H54 (cell line): ENCODE measurements at regions not wholly inside any gene's neighbourhood (a gene's known extent, or its start where the extent isn't known, plus 50 kb on each side); places are given as distances from the start of the nearest gene placed in this dataset.

Experiments
- DNase-seq: peaks from one replicate; pipeline ENCODE4 v3.0.0; 2011; ENCODE audit warnings: low spot score, mixed read lengths; ENCODE audit not compliant: insufficient read length
- FAIRE-seq: peaks from 3 replicates; lab custom pipeline; 2011; peaks lifted over from hg19 to GRCh38; lab: Jason Lieb, UNC
- POLR2A ChIP-seq: IDR thresholded peaks from 2 replicates; pipeline ENCODE4 v1.6.1; 2011; ENCODE audit warnings: low read depth, mild to moderate bottlenecking, low read length

DNA sequence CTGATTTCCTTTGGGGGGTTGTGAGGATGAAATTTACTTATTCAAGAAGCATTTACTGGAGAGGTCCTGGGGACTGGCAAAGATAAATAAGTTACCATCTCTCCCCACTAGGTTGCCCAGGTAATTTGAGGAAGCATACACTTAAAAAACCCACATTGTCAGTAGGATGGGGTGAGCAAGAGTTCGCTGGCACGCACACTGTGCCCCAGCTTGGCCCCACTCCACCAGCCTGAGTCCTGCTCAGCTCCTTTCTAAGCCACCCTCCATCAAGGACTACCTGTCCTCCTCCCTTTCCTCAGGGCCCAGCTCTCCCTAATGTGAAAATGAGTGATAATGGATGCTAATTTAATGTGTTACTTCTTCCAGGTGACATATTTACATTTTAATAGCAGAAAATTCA, 216.5 kb upstream of the PLET1 start:
- no peak for TF ChIP-seq POLR2A
- DNase-seq = no peak
- FAIRE-seq = no peak

DNA sequence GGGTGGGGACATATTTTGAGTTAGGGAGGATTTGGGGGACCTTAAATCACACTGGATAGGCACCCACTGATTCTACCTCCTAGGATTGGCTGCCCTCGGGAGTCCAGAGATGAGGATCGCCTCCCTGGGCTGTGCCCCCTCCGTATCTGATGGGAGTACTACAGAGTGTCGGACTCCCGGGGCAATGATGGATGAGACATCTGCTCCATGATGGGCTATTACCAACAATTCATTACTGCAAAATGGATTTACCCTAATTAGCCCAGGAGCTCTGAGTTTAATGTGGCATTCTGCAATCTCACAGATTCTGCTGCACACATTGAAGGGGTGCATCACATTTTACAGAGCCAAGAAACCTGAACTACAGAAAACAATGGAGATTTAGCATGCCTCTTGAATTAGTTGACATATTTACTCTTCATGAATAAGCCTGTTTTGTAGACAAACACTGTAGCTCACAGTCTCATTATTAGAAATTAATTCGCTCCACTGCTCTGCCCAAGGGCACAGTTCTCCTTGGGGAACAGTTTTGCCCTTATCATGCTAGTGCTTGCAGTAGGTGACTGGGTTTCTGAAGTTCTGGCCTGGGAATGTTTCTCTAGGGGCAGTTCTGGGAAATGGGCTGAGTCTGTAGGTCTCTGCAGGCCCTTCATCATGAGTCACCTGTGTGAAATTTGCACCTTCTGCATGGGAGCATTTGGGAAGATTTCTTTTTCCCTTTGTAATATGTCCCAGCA, 217.1 kb upstream of the PLET1 start:
- no peak for FAIRE-seq
- DNase-seq = no peak
- TF ChIP-seq POLR2A = no peak

DNA sequence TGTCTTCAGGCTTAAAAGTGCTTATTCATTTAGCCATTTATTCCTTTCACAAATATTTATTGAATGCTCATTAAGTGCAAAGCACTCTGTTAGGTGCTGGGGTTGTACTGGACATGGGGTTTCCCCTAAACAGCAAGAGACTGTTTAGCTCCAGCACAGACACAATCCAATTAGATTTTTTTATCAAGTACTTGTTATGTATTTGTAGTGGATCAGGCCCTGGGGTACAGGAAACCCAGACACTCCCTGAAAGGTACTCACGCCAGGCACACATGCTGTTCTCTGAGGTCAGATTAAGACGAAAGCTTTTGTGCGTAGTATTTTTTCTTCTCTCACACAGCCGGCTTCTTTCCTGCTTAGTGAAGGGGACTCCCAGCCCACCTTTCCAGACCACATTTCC, 218.1 kb upstream of the PLET1 start:
- no peak for FAIRE-seq
- TF ChIP-seq POLR2A = no peak
- no peak for DNase-seq

DNA sequence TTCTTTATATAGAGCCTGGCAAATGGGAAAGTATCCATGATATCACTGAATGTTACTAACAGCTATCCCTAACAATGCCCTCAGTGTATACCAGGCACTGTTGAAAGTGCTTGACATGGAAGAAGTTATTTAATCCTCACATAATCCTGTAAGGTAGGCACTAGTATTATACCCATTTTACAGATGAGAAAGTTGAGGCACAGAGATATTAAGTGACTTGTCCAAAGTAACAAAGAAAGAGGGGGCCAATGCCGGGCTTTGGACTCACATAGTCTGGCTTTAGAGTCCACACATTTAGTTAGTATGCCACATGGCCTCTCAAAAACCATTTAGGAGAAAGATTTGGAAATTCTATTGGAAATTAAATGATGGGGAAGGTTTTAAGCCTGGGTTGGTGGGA, 220.8 kb upstream of the PLET1 start:
- no peak for FAIRE-seq

DNA sequence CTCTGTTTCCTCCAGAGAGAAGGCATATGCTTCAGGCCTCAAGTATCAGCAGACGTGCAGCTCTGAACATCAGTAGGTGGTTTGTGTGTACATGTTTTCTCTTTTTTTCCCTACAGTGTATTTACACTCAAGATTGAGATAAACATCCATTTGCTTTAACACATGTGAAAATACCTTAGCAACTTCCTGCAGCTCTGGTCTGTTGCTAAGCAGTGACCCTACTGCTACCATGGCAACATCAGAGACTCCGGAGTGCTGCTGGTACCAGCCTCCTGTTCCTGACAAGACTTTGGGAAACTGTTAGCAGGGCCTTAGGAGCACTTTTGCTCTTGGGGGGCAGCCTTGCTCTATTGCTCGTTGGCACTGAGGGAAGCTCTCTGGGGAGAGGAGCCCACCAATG, 221.2 kb upstream of the PLET1 start:
- no peak for DNase-seq
- TF ChIP-seq POLR2A = no peak
- FAIRE-seq = no peak

More for the DNA sequence above, 220.8 kb upstream of the PLET1 start:
- DNase-seq = no peak
- TF ChIP-seq POLR2A = no peak

DNA sequence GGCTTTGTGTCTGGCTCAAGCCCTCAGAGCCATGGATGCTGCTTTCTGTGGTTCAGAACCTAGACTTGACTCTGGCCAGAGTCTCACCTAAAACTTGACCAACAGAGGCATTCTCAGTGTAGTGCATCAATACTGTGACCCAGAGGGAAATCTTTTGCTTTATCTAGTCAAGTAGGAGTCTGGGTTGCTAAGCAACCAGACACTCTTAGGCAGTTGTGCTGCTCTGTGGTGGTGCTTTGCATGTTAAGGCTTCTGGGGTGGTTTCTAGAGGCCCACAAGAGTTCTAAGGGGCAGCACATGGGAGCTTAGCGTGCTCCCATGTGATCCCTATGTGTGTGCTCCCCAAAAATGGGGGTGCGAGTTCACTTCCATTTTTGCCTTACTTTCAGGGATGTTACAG, 224.6 kb upstream of the PLET1 start:
- FAIRE-seq (no peak), DNase-seq (no peak)
- no peak for TF ChIP-seq POLR2A

DNA sequence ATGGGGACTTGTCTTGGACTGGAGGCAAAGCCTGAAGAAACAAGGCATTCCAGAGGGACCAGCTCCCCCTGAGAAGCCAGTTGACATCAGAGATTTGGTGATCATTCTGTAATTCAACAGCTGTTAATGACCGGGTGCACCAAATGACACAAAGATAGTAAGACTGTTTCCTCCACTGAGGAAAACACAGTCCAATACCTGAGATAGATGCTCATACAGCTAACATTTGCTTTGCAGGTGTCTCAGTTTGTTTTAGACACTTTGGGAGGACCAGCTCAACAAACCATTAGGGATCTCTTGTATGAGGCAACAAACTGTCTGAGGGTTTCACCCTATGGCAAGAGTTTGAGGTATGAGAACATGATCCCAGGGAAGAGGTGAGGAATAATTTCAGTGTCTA, 237.2 kb upstream of the PLET1 start:
- TF ChIP-seq POLR2A = no peak
- DNase-seq = no peak
- FAIRE-seq = no peak

DNA sequence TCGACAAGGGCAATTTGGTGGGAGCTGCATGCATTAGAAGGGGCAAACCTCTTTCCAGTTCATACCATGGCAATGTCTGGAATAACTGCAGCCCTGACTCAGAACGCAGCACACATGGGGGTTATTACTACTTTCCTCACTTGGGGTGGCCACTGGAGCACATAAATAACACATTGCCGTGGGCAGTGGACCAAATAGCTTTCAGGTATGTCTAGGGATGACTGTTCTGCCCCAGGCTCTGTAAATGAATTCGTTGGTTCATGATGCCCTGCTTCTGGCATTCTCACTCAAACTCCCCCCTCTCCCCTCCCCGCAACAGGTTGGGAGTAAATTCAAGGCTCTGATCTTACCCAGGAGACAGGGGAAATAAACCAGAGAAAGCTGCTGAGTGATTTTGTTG, 238.0 kb upstream of the PLET1 start:
- DNase-seq (no peak), FAIRE-seq (no peak)

DNA sequence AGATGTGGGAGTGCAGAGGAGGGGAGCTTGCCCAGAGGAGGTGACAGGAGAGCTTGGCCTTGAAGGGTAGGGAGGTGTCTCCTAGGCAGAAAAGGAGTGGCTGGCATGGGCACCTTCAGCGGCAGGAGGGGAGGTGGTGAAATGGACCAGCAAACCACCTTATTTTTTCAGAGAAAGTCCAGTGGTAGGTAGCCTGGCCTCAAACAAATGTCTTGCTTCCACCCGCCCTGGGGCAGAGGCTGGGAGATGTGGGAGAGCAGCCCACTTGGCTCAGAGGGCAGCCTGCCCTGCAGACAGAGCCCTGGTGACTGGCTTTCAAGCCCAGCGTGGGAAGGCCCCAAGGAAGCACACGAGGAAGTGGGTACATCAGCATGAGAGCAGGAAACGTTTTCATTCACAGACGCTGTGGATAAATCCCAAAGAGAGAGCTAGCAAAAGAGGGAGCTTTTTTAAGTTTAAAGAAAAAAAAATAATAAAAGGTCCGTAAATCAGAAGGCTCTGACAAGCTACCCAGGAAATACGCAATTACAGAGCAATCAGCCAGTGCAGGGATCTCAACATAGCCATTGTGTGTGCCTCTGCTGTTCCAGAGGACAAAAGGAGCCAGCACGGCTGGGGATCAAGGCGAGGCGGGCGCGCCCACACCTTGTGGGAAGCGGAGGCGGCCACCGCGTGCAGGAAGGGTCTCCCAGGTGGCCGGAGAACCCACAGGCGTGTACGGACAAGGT, 238.7 kb upstream of the PLET1 start:
- TF ChIP-seq POLR2A = no peak
- FAIRE-seq = no peak
- DNase-seq = no peak

More for the DNA sequence above, 238.0 kb upstream of the PLET1 start:
- TF ChIP-seq POLR2A = no peak

DNA sequence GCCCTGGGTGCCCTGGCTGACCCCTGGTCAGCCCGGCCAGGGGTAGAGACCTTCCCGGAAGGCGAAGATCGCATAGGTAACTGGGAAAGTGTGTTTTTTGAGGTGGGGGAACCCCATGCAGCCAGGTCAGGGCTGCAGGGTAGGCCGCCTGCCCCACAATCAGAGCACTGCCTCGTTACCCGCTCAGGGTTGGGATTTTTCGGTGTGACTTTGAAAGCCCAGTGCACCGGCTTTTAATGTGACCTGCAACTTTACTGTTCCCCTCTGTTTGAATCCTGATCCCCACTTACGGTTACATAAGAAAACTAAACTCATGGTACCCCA, 239.2 kb upstream of the PLET1 start:
- DNase-seq (no peak), FAIRE-seq (no peak)
- TF ChIP-seq POLR2A = no peak

DNA sequence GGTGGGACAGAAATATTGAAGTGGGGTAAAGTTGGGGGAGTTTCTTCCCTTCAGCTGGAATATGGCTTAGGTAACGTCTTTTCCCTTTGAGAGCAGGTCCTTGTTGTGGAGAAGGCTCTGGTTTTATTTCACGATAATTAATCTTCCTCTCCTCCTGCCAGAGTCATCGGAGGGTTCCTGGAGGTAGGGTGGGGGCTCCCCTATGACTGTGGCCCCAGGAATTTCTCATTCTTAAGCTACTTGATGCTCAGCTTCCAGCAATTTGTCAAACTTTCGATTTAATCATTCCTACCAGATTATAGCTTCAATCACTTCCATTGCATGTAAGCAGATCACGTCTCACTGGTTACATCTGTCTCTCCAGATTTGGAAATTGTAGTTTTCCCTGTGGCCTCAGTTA, 242.8 kb upstream of the PLET1 start:
- no peak for TF ChIP-seq POLR2A
- no peak for DNase-seq
- FAIRE-seq = no peak

DNA sequence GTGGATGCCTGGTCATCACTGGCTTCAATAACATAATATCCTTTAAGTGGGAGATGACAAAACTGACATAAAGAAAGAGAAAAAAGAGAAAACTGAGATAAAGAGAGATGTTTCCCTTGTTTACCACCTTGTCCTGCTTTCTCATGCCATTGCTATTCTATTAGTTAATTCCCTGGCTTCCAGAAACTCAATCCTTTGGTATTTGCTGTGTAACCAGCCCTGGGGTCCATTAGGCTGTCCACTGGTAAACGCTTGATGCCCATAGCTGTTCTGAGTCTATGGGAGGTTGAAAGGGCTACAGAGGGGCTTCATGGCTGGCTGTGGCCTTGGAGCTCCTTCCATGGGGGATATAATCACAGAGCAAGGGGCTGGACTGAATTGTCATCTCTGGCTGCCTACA, 243.4 kb upstream of the PLET1 start:
- no peak for FAIRE-seq

DNA sequence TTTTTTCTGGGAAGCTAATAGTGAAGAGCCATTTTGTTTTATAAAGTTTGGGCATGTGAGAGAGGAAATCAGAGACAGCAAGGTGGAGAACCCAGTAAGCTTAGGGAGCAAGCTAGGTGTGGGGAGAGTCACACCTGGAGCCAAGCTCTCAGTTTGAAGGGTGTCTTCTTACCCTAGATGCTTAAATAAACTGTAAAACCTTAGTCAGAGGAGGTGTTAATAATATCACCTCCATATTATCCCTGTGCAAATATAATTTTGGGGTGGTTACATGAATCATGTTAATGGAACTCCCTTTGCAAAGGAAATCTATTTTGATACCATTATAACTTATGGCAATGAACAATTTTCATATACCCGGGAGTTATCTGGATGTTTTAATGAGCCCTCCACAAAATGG, 246.2 kb upstream of the PLET1 start:
- no peak for FAIRE-seq
- no peak for TF ChIP-seq POLR2A
- DNase-seq = no peak

More for the DNA sequence above, 243.4 kb upstream of the PLET1 start:
- TF ChIP-seq POLR2A = no peak
- DNase-seq = no peak

DNA sequence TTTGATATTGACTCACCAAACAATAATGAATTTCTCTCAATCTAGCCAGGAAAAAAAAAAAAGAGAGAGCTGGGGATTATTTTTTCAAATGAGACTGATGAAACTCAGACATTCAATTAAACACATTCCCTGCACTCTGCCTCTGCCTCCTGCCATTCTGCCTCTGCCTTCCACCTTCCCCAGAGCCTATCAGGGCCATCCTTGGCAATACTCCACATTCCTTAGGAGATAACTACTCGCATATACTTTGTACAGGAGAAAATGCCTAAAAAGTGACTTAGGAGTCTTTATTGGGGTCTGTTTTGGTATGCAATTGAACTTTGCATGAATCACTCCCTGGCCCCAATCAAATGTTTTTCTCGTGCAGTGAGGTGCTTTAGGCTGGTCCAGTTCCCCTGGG, 246.6 kb upstream of the PLET1 start:
- FAIRE-seq (no peak), DNase-seq (no peak)
- no peak for TF ChIP-seq POLR2A

DNA sequence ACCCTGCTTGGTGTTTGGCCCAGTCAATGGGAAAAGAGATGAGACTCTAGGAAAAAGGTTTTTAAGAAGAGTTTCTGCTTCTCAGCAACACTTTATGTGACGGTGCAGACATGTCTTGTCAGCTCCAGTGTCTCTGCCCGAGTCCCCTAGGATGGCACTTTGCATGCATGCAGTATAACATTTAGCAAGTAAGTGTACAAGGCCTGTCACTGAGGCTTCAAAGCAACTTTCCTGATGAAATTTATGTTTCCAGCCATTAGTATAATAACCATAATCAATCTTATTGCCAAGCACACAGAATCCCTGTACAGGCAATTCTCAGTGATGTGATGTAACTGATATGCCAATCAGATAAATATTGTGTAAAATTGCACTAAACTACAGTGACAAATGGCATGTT, 248.1 kb upstream of the PLET1 start:
- no peak for TF ChIP-seq POLR2A
- DNase-seq (no peak), FAIRE-seq (no peak)
